Fibroblast of lung (primary cell): ENCODE measurements at regions not wholly inside any gene's neighbourhood (a gene's known extent, or its start where the extent isn't known, plus 50 kb on each side); places are given as distances from the start of the nearest gene placed in this dataset.

Experiments used
- DNase-seq, 2 donors: peaks; one replicate each; pipeline versions ENCODE4 v3.0.0 to v3.0.0-alpha.2; 2010; ENCODE audit warnings: low read depth in 2 of 2
- H2AFZ ChIP-seq: 2 replicates; pipeline ENCODE4 v1.5.1; 2012; ENCODE audit warnings: low read length, control low read depth, inconsistent platforms
- H3K27ac ChIP-seq: 2 replicates; pipeline ENCODE4 v1.5.1; 2011; ENCODE audit warnings: low read length, control low read depth; ENCODE audit not compliant: insufficient read depth
- H3K27me3 ChIP-seq: 2 replicates; pipeline ENCODE4 v1.5.1; 2011; ENCODE audit warnings: mild to moderate bottlenecking, low read length; ENCODE audit not compliant: control insufficient read depth, insufficient read depth
- H3K36me3 ChIP-seq: 2 replicates; pipeline ENCODE4 v1.5.1; 2011; ENCODE audit warnings: low read length; ENCODE audit not compliant: control insufficient read depth, insufficient read depth
- H3K4me1 ChIP-seq: 2 replicates; pipeline ENCODE4 v1.5.1; 2011; ENCODE audit warnings: low read length; ENCODE audit not compliant: control insufficient read depth, insufficient read depth; ENCODE audit errors: extremely low read depth
- H3K4me2 ChIP-seq: 2 replicates; pipeline ENCODE4 v1.5.1; 2011; ENCODE audit warnings: low read length, control low read depth; ENCODE audit not compliant: insufficient read depth; ENCODE audit errors: extremely low read depth
- H3K4me3 ChIP-seq, 4 experiments: fragments of 200-600 bp in 1 of 4; sonication (generic) in 1 of 4; replicated peaks in 1 of 4; 2 replicates each; pipeline ENCODE4 v1.5.1; 2011 to 2016; ENCODE audit warnings: low read length in 4 of 4, low read depth in 3 of 4, mild to moderate bottlenecking in 3 of 4, control low read depth in 2 of 4, inconsistent platforms in 1 of 4, mixed read lengths in 1 of 4; ENCODE audit not compliant: insufficient read depth in 1 of 4; ENCODE audit errors: control extremely low read depth in 1 of 4
- H3K79me2 ChIP-seq: 2 replicates; pipeline ENCODE4 v1.5.1; 2012; ENCODE audit warnings: mild to moderate bottlenecking, low read length, inconsistent platforms; ENCODE audit not compliant: control insufficient read depth, insufficient read depth
- H3K9ac ChIP-seq: 2 replicates; pipeline ENCODE4 v1.5.1; 2011; ENCODE audit warnings: mild to moderate bottlenecking, low read length, control low read depth; ENCODE audit not compliant: insufficient read depth
- H3K9me3 ChIP-seq: 2 replicates; pipeline ENCODE4 v1.5.1; 2012; ENCODE audit warnings: low read depth, low read length; ENCODE audit not compliant: control insufficient read depth, insufficient read depth
- H4K20me1 ChIP-seq: 2 replicates; pipeline ENCODE4 v1.5.1; 2011; ENCODE audit warnings: low read length; ENCODE audit not compliant: control insufficient read depth, insufficient read depth; ENCODE audit errors: extremely low read depth
- CTCF ChIP-seq, 2 donors: IDR thresholded peaks in 1 of 2; conservative IDR thresholded peaks in 1 of 2; 1 replicate in 1 of 2; 2 replicates in 1 of 2; pipeline ENCODE4 v1.5.1; 2011 to 2012; ENCODE audit warnings: low read length in 2 of 2, control low read depth in 1 of 2, inconsistent platforms in 1 of 2, low read depth in 1 of 2, mild to moderate bottlenecking in 1 of 2
- EZH2 ChIP-seq: IDR thresholded peaks from 2 replicates; pipeline ENCODE4 v1.5.1; 2012; ENCODE audit warnings: low read length, control low read depth, mild to moderate bottlenecking; ENCODE audit errors: missing control alignments

GRCh38 chr2:160696087-160696452 is 202.5 kb upstream of the RBMS1 start:
- Histone ChIP-seq H2AFZ (no peak overlapping the region), H3K79me2 (no peaks in the 10 kb centered on the region), H4K20me1 (no peaks in the 10 kb centered on the region), H3K4me1 (peaks cover 3% of the 10 kb centered on the region), H3K36me3 (no peaks in the 10 kb centered on the region), H3K4me2 (no peak overlapping the region), H3K27ac (no peak overlapping the region), H3K9me3 (no peaks in the 10 kb centered on the region), H3K9ac (no peak overlapping the region), H3K4me3 (no peak overlapping the region), H3K27me3 (no peaks in the 10 kb centered on the region)
- no peak for TF ChIP-seq CTCF (conservative IDR thresholded peaks at IDR 0.05 in 1 of 2, IDR thresholded peaks at IDR 0.05 in 1 of 2; ENCODE audit: low read depth in 1 of 2, low read length in 2 of 2)
- no peak for TF ChIP-seq EZH2
- no peak for DNase-seq

GRCh38 chr2:160697817-160698216 is 204.2 kb upstream of the RBMS1 start:
- DNase-seq: no peak
- Histone ChIP-seq H3K9ac (no peak overlapping the region), H3K27me3 (no peaks in the 10 kb centered on the region), H3K79me2 (no peaks in the 10 kb centered on the region), H3K4me3 (no peak overlapping the region), H3K36me3 (no peaks in the 10 kb centered on the region), H4K20me1 (no peaks in the 10 kb centered on the region), H3K4me1 (peaks cover 5% of the 10 kb centered on the region), H3K27ac (no peak overlapping the region), H2AFZ (no peak overlapping the region), H3K4me2 (no peak overlapping the region), H3K9me3 (no peaks in the 10 kb centered on the region)
- no peak for TF ChIP-seq CTCF (conservative IDR thresholded peaks at IDR 0.05 in 1 of 2, IDR thresholded peaks at IDR 0.05 in 1 of 2; ENCODE audit: low read depth in 1 of 2, low read length in 2 of 2)
- no peak for TF ChIP-seq EZH2

- Histone ChIP-seq H3K4me3 (no peak overlapping the region), H3K27ac (no peak overlapping the region)
- DNase-seq: peak; percentile 16 to 21
These were observed 206.6 kb upstream of the RBMS1 start for GRCh38 chr2:160700021-160700814.

More at GRCh38 chr2:160700021-160700814, 206.6 kb upstream of the RBMS1 start:
- no peaks in the 10 kb centered on the region for H3K9me3 ChIP-seq
- H3K4me2 ChIP-seq: no peak overlapping the region
- H3K79me2 ChIP-seq: no peaks in the 10 kb centered on the region
- H3K9ac ChIP-seq: no peak overlapping the region
- no peak overlapping the region for H2AFZ ChIP-seq
- no peaks in the 10 kb centered on the region for H3K27me3 ChIP-seq
- H4K20me1 ChIP-seq: no peaks in the 10 kb centered on the region
- peaks cover 5% of the 10 kb centered on the region for H3K4me1 ChIP-seq
- TF ChIP-seq CTCF (conservative IDR thresholded peaks at IDR 0.05 in 1 of 2, IDR thresholded peaks at IDR 0.05 in 1 of 2; ENCODE audit: low read depth in 1 of 2, low read length in 2 of 2) (no peak), EZH2 (no peak)
- no peaks in the 10 kb centered on the region for H3K36me3 ChIP-seq
